ENCODE measurements at regions not wholly inside any gene's neighbourhood (a gene's known extent, or its start where the extent isn't known, plus 50 kb on each side); places are given as distances from the start of the nearest gene placed in this dataset.

- whole genome bisulfite sequencing, 2 donors = 61 to 77% methylated on average over 2 of the region's 2 CpGs
- intact Hi-C loops (cut with DNase I) = no loop called here
These were observed 608.7 kb downstream of the SOX6 start for GRCh38 chr11:15747671-15748070.

GRCh38 chr11:15748132-15748531 is 608.2 kb downstream of the SOX6 start:
- peaks cover 0 to 2% (median 0%) of the 10 kb centered on the region in 3 donors for H3K9me3 ChIP-seq
- no peaks in the 10 kb centered on the region for H3K4me1 ChIP-seq
- no peak overlapping the region for H3K27ac ChIP-seq
- DNase-seq = no peak
- no peak overlapping the region for H3K4me3 ChIP-seq
- no peaks in the 10 kb centered on the region for H3K36me3 ChIP-seq
- TF ChIP-seq, protein P1, sequence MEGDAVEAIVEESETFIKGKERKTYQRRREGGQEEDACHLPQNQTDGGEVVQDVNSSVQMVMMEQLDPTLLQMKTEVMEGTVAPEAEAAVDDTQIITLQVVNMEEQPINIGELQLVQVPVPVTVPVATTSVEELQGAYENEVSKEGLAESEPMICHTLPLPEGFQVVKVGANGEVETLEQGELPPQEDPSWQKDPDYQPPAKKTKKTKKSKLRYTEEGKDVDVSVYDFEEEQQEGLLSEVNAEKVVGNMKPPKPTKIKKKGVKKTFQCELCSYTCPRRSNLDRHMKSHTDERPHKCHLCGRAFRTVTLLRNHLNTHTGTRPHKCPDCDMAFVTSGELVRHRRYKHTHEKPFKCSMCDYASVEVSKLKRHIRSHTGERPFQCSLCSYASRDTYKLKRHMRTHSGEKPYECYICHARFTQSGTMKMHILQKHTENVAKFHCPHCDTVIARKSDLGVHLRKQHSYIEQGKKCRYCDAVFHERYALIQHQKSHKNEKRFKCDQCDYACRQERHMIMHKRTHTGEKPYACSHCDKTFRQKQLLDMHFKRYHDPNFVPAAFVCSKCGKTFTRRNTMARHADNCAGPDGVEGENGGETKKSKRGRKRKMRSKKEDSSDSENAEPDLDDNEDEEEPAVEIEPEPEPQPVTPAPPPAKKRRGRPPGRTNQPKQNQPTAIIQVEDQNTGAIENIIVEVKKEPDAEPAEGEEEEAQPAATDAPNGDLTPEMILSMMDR (IDR thresholded peaks at IDR 0.05) = no peak
- TF ChIP-seq POLR2A (IDR thresholded peaks at IDR 0.05) = no peak
- H3K27me3 ChIP-seq = peaks cover 0 to 25% (median 0%) of the 10 kb centered on the region in 4 donors
- intact Hi-C loops (cut with DNase I) = no loop called here

More at GRCh38 chr11:15747671-15748070, 608.7 kb downstream of the SOX6 start:
- no peaks in the 10 kb centered on the region for H3K4me1 ChIP-seq
- DNase-seq = no peak
- TF ChIP-seq POLR2A (IDR thresholded peaks at IDR 0.05) = no peak
- TF ChIP-seq, protein P1 (IDR thresholded peaks at IDR 0.05) = no peak
- no peak overlapping the region for H3K27ac ChIP-seq
- no peaks in the 10 kb centered on the region for H3K9me3 ChIP-seq
- H3K4me3 ChIP-seq = no peak overlapping the region
- H3K27me3 ChIP-seq = peaks cover 0 to 25% (median 0%) of the 10 kb centered on the region in 4 donors
- H3K36me3 ChIP-seq = no peaks in the 10 kb centered on the region

DNA sequence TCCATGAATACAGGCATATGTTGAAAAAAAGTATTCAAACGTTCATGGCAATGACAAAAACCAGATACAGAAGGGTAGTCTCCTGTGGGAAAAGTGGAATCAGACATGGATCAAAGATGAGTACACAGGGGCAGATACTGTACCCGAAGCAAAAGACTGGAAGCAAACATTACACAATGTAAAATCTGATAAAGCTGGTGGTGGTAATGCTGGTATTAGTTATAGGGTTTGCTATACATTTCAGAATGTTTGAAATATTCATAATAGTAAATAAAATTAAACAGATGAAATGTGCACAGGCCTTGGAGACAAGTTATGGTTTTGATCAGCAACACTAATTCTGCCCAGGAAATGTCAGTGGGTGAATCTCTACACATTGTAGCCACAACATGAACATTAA is 607.6 kb downstream of the SOX6 start:
- H3K36me3 ChIP-seq = no peaks in the 10 kb centered on the region
- DNase-seq = no peak
- no peaks in the 10 kb centered on the region for H3K4me1 ChIP-seq
- H3K27me3 ChIP-seq = peaks cover 0 to 25% (median 0%) of the 10 kb centered on the region in 4 donors
- H3K9me3 ChIP-seq = peaks cover 0 to 7% (median 0%) of the 10 kb centered on the region in 3 donors
- TF ChIP-seq POLR2A (IDR thresholded peaks at IDR 0.05) = no peak
- TF ChIP-seq, protein P1 (IDR thresholded peaks at IDR 0.05) = no peak
- no peak overlapping the region for H3K27ac ChIP-seq
- WGBS, 2 donors = 65 to 77% methylated on average over 2 of the region's 2 CpGs
- intact Hi-C loops (cut with DNase I) = no loop called here
- no peak overlapping the region for H3K4me3 ChIP-seq

- Histone ChIP-seq H3K27ac (no peak overlapping the region), H3K4me1 (no peaks in the 10 kb centered on the region), H3K36me3 (no peaks in the 10 kb centered on the region), H3K9me3 (peaks cover 0 to 7% (median 0%) of the 10 kb centered on the region in 3 donors), H3K4me3 (no peak overlapping the region), H3K27me3 (peaks cover 0 to 37% (median 0%) of the 10 kb centered on the region in 4 donors)
- intact Hi-C loops (cut with DNase I) = no loop called here
- no peak for TF ChIP-seq POLR2A (IDR thresholded peaks at IDR 0.05)
- TF ChIP-seq, protein P1 (IDR thresholded peaks at IDR 0.05) = no peak
- 61 to 84% methylated on average over 7 to 11 of the region's 11 CpGs for whole genome bisulfite sequencing, 2 donors
- no peak for DNase-seq
These were observed 605.6 kb downstream of the SOX6 start for GRCh38 chr11:15750535-15751308.

DNA sequence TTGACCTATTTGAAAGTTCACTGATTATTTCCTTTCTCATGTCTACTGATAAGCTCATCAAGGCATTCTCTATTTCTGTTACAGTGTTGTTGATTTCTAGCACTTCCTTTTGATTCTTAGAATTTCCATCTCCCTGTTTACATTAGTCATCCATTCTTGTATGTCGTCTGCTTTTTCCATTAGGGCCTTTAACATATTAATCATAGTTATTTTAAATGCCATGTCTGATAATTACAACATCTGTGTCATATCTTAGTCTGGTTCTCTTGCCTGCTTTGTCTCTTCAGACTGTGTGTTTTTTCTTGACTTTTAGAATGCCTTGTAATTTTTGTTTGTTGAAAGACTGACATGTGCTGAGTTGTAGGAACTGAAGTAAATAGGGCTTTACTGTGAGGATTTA is 602.1 kb downstream of the SOX6 start:
- Histone ChIP-seq H3K27ac (no peak overlapping the region), H3K9me3 (peaks cover 0 to 7% (median 0%) of the 10 kb centered on the region in 3 donors), H3K4me3 (no peak overlapping the region), H3K4me1 (no peaks in the 10 kb centered on the region), H3K36me3 (no peaks in the 10 kb centered on the region), H3K27me3 (peaks cover 0 to 64% (median 0%) of the 10 kb centered on the region in 4 donors)
- WGBS, 2 donors = 6 to 25% methylated on average over 1 of the region's 1 CpG
- intact Hi-C loops (cut with DNase I) = no loop called here
- no peak for TF ChIP-seq POLR2A (IDR thresholded peaks at IDR 0.05)
- TF ChIP-seq, protein P1 (IDR thresholded peaks at IDR 0.05) = no peak
- no peak for DNase-seq
